ENCODE measurements at regions not wholly inside any gene's neighbourhood (a gene's known extent, or its start where the extent isn't known, plus 50 kb on each side); places are given as distances from the start of the nearest gene placed in this dataset.

DNA sequence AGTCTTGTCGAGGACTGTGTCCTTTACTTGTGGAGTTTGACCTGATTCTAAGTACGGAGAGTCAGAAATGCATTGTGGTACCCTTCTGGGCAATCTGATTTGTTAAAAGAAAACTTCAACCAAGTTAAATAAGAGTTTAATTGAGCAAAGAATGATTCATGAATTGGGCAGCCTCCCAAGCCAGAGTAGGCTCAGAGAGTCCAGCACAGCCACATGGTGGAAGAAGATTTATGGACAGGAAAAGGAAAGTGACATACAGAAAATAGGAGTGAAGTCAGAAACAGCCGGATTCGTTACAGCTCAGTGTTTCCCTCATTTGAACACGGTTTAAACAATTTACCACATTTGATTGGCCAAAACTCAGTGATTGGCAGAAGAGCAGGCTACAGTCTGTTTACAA lies 329.2 kb downstream of the DHX35 start:
- TF ChIP-seq, protein P1, sequence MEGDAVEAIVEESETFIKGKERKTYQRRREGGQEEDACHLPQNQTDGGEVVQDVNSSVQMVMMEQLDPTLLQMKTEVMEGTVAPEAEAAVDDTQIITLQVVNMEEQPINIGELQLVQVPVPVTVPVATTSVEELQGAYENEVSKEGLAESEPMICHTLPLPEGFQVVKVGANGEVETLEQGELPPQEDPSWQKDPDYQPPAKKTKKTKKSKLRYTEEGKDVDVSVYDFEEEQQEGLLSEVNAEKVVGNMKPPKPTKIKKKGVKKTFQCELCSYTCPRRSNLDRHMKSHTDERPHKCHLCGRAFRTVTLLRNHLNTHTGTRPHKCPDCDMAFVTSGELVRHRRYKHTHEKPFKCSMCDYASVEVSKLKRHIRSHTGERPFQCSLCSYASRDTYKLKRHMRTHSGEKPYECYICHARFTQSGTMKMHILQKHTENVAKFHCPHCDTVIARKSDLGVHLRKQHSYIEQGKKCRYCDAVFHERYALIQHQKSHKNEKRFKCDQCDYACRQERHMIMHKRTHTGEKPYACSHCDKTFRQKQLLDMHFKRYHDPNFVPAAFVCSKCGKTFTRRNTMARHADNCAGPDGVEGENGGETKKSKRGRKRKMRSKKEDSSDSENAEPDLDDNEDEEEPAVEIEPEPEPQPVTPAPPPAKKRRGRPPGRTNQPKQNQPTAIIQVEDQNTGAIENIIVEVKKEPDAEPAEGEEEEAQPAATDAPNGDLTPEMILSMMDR (IDR thresholded peaks at IDR 0.05; ENCODE audit: poor library complexity): no peak
- TF ChIP-seq EZH2 (IDR thresholded peaks at IDR 0.05; ENCODE audit: borderline replicate concordance) (no peak), EZH2phosphoT487 (IDR thresholded peaks at IDR 0.05; ENCODE audit: low read depth, severe bottlenecking, unreplicated experiment) (no peak)
